ENCODE measurements at regions not wholly inside any gene's neighbourhood (a gene's known extent, or its start where the extent isn't known, plus 50 kb on each side); places are given as distances from the start of the nearest gene placed in this dataset.

DNA sequence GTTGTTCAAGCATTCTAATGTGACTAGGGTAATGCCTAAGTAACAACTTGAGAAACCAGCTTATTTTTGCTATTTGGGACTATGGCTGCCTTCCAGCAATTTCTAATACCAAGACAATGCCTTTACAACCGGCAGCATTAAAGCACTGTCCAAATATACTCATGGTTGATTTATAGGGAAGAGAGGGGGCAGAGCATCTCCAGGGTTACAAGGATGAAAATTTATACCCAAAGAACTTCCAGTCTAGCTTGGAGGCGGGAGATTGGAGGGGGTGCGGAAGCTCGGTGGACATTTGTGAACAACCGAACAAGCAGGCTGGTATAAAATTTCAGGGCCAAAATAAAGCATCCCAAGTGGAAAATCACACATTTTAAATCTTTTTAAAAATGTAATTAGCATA lies 79.4 kb upstream of the FOXN2 start:
- TF ChIP-seq, protein P1, sequence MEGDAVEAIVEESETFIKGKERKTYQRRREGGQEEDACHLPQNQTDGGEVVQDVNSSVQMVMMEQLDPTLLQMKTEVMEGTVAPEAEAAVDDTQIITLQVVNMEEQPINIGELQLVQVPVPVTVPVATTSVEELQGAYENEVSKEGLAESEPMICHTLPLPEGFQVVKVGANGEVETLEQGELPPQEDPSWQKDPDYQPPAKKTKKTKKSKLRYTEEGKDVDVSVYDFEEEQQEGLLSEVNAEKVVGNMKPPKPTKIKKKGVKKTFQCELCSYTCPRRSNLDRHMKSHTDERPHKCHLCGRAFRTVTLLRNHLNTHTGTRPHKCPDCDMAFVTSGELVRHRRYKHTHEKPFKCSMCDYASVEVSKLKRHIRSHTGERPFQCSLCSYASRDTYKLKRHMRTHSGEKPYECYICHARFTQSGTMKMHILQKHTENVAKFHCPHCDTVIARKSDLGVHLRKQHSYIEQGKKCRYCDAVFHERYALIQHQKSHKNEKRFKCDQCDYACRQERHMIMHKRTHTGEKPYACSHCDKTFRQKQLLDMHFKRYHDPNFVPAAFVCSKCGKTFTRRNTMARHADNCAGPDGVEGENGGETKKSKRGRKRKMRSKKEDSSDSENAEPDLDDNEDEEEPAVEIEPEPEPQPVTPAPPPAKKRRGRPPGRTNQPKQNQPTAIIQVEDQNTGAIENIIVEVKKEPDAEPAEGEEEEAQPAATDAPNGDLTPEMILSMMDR (IDR thresholded peaks at IDR 0.05; ENCODE audit: poor library complexity) = no peak
- no peak for TF ChIP-seq EZH2 (IDR thresholded peaks at IDR 0.05; ENCODE audit: borderline replicate concordance)
- no peak for TF ChIP-seq EZH2phosphoT487 (IDR thresholded peaks at IDR 0.05; ENCODE audit: low read depth, severe bottlenecking, unreplicated experiment)

Data from hepatocyte (in vitro differentiated cells).